ENCODE measurements at regions not wholly inside any gene's neighbourhood (a gene's known extent, or its start where the extent isn't known, plus 50 kb on each side); places are given as distances from the start of the nearest gene placed in this dataset.

DNA sequence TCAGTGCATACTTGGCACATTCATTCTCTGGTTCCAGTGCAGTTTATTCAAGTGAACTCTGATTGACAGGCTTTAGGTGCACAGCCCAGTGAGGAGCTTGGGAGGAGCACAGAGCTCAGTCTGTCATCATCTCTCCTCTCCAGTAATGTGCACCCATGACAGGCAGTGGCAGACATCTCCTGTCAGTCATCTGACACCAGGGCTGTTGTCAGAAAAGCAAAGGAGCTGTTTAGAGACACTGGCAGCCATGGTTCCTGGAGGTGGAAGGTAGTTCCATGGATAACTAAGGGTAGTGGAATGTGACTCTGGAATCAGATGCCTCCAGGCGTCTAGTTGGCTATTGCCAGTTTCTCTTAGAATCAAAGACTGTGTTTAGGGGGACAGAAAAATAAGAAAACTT lies 308.8 kb downstream of the DCDC2C start:
- TF ChIP-seq CTCF (IDR thresholded peaks at IDR 0.05; ENCODE audit: insufficient read depth, low read length, poor library complexity, severe bottlenecking): no peak
- TF ChIP-seq EZH2phosphoT487 (conservative IDR thresholded peaks at IDR 0.05; ENCODE audit: low read length): no peak
